Endothelial cell (in vitro differentiated cells): ENCODE measurements at regions not wholly inside any gene's neighbourhood (a gene's known extent, or its start where the extent isn't known, plus 50 kb on each side); places are given as distances from the start of the nearest gene placed in this dataset.

Experiments
- DNase-seq: peaks from one replicate; pipeline ENCODE4 v3.0.0; 2021; ENCODE audit warnings: low spot score
- H3K27ac Mint-ChIP-seq: one replicate; pipeline ENCODE4 v1.8.0; 2021; ENCODE audit warnings: mixed read lengths, inconsistent platforms; ENCODE audit not compliant: unreplicated experiment
- H3K27me3 Mint-ChIP-seq: one replicate; pipeline ENCODE4 v1.8.0; 2021; ENCODE audit warnings: mild to moderate bottlenecking, moderate library complexity, mixed read lengths, inconsistent platforms; ENCODE audit not compliant: unreplicated experiment
- H3K36me3 Mint-ChIP-seq: one replicate; pipeline ENCODE4 v1.8.0; 2021; ENCODE audit warnings: mild to moderate bottlenecking, low read depth, mixed read lengths, inconsistent platforms; ENCODE audit not compliant: unreplicated experiment
- H3K4me1 Mint-ChIP-seq: one replicate; pipeline ENCODE4 v1.8.0; 2021; ENCODE audit warnings: mild to moderate bottlenecking, mixed read lengths, inconsistent platforms; ENCODE audit not compliant: unreplicated experiment
- H3K4me3 Mint-ChIP-seq: one replicate; pipeline ENCODE4 v1.8.0; 2021; ENCODE audit warnings: mild to moderate bottlenecking, mixed read lengths, inconsistent platforms; ENCODE audit not compliant: unreplicated experiment
- H3K9me3 Mint-ChIP-seq: one replicate; pipeline ENCODE4 v1.8.0; 2021; ENCODE audit warnings: mixed read lengths, inconsistent platforms; ENCODE audit not compliant: unreplicated experiment
- CTCF ChIP-seq: fragments of 200-600 bp; sonication (generic); IDR thresholded peaks from one replicate; pipeline ENCODE4 v1.5.0; 2021; ENCODE audit warnings: antibody characterized with exemption; ENCODE audit not compliant: unreplicated experiment

GRCh38 chr11:129576652-129577051 lies 201.0 kb downstream of the BARX2 start:
- no peak for TF ChIP-seq CTCF
- no peak for DNase-seq
- Mint-ChIP-seq H3K4me1 (peaks cover 5% of the 10 kb centered on the region), H3K4me3 (no peak overlapping the region), H3K36me3 (peaks cover 4% of the 10 kb centered on the region), H3K27ac (no peak overlapping the region), H3K9me3 (no peaks in the 10 kb centered on the region), H3K27me3 (peaks cover 7% of the 10 kb centered on the region)

GRCh38 chr11:129578006-129578405 lies 202.4 kb downstream of the BARX2 start:
- TF ChIP-seq CTCF: no peak
- peaks cover 4% of the 10 kb centered on the region for H3K36me3 Mint-ChIP-seq
- H3K4me3 Mint-ChIP-seq: no peak overlapping the region
- DNase-seq: no peak
- peaks cover 3% of the 10 kb centered on the region for H3K27me3 Mint-ChIP-seq
- H3K4me1 Mint-ChIP-seq: peaks cover 5% of the 10 kb centered on the region
- H3K9me3 Mint-ChIP-seq: no peaks in the 10 kb centered on the region
- H3K27ac Mint-ChIP-seq: no peak overlapping the region

- no peak for DNase-seq
- no peak overlapping the region for H3K27ac Mint-ChIP-seq
- H3K4me1 Mint-ChIP-seq: no peaks in the 10 kb centered on the region
- H3K36me3 Mint-ChIP-seq: peaks cover under 1% of the 10 kb centered on the region
- peaks cover 3% of the 10 kb centered on the region for H3K27me3 Mint-ChIP-seq
- no peak for TF ChIP-seq CTCF
- no peak overlapping the region for H3K4me3 Mint-ChIP-seq
- H3K9me3 Mint-ChIP-seq: no peaks in the 10 kb centered on the region
These were observed 204.6 kb downstream of the BARX2 start for GRCh38 chr11:129580278-129580677.

GRCh38 chr11:129584316-129584715 lies 208.7 kb downstream of the BARX2 start:
- no peaks in the 10 kb centered on the region for H3K4me1 Mint-ChIP-seq
- H3K4me3 Mint-ChIP-seq: no peak overlapping the region
- no peaks in the 10 kb centered on the region for H3K27me3 Mint-ChIP-seq
- no peak for TF ChIP-seq CTCF
- no peaks in the 10 kb centered on the region for H3K9me3 Mint-ChIP-seq
- no peaks in the 10 kb centered on the region for H3K36me3 Mint-ChIP-seq
- no peak overlapping the region for H3K27ac Mint-ChIP-seq
- no peak for DNase-seq

- no peaks in the 10 kb centered on the region for H3K27me3 Mint-ChIP-seq
- no peak overlapping the region for H3K4me3 Mint-ChIP-seq
- H3K27ac Mint-ChIP-seq: no peak overlapping the region
- TF ChIP-seq CTCF: no peak
- DNase-seq: no peak
- H3K9me3 Mint-ChIP-seq: no peaks in the 10 kb centered on the region
- no peaks in the 10 kb centered on the region for H3K36me3 Mint-ChIP-seq
- no peaks in the 10 kb centered on the region for H3K4me1 Mint-ChIP-seq
These were observed 213.7 kb downstream of the BARX2 start for GRCh38 chr11:129589190-129589860.
